Stimulated activated CD4-positive, alpha-beta T cell treated with anti-CD3 and anti-CD28 coated beads, TNF-alpha, amount 100 ng/mL, for 24 hours (primary cell): ENCODE measurements at regions not wholly inside any gene's neighbourhood (a gene's known extent, or its start where the extent isn't known, plus 50 kb on each side); places are given as distances from the start of the nearest gene placed in this dataset.
"Not testable (repeated sequence)": the region's sequence is repeated elsewhere in the genome, so short reads cannot be mapped to it uniquely, and the experiment has no call there.

Experiments
- DNase-seq, 3 experiments: peaks; one replicate each; pipeline ENCODE4 v3.0.0-alpha.2; 2020; ENCODE audit warnings: low read depth in 3 of 3

- DNase-seq: no peak
Measured at GRCh38 chr3:522888-523287, 326.3 kb downstream of the CHL1 start.

GRCh38 chr3:525415-525814 lies 328.9 kb downstream of the CHL1 start:
- no peak for DNase-seq

GRCh38 chr3:535566-536416 lies 339.2 kb downstream of the CHL1 start:
- no peak for DNase-seq

- no peak for DNase-seq
Measured at GRCh38 chr3:536417-536813, 339.9 kb downstream of the CHL1 start.

GRCh38 chr3:541062-541801 lies 344.7 kb downstream of the CHL1 start:
- no peak for DNase-seq

GRCh38 chr3:542021-542420 lies 345.5 kb downstream of the CHL1 start:
- no peak for DNase-seq

- no peak for DNase-seq
Measured at GRCh38 chr3:549636-550035, 353.1 kb downstream of the CHL1 start.

- no peak for DNase-seq
Measured at GRCh38 chr3:550471-550870, 353.9 kb downstream of the CHL1 start.

GRCh38 chr3:557972-558371 lies 361.4 kb downstream of the CHL1 start:
- DNase-seq: no peak

- DNase-seq: no peak
Measured at GRCh38 chr3:567488-568185, 371.1 kb downstream of the CHL1 start.

- not testable (repeated sequence) for DNase-seq
Measured at GRCh38 chr3:579529-579928, 383.0 kb downstream of the CHL1 start.

GRCh38 chr3:589066-589465 lies 392.5 kb downstream of the CHL1 start:
- not testable (repeated sequence) for DNase-seq

- not testable (repeated sequence) for DNase-seq
Measured at GRCh38 chr3:597304-597703, 400.7 kb downstream of the CHL1 start.

GRCh38 chr3:597746-598145 lies 401.2 kb downstream of the CHL1 start:
- not testable (repeated sequence) for DNase-seq

GRCh38 chr3:607480-607879 lies 410.9 kb downstream of the CHL1 start:
- DNase-seq: not testable (repeated sequence)

- no peak for DNase-seq
Measured at GRCh38 chr3:621714-622113, 425.2 kb downstream of the CHL1 start.

- DNase-seq: no peak
Measured at GRCh38 chr3:622314-622713, 425.8 kb downstream of the CHL1 start.

- DNase-seq: no peak
Measured at GRCh38 chr3:623914-624545, 427.5 kb downstream of the CHL1 start.

- DNase-seq: peak in 1 of 3 experiments; percentile 8
Measured at GRCh38 chr3:632571-633170, 436.1 kb downstream of the CHL1 start.

GRCh38 chr3:634511-634910 lies 437.9 kb downstream of the CHL1 start:
- DNase-seq: no peak

GRCh38 chr3:635393-635792 lies 438.8 kb downstream of the CHL1 start:
- no peak for DNase-seq

GRCh38 chr3:643376-643775 lies 446.8 kb downstream of the CHL1 start:
- no peak for DNase-seq
